ENCODE measurements at regions not wholly inside any gene's neighbourhood (a gene's known extent, or its start where the extent isn't known, plus 50 kb on each side); places are given as distances from the start of the nearest gene placed in this dataset.

GRCh38 chr4:13706716-13707115 is 79.2 kb upstream of the BOD1L1 start:
- H3K9ac ChIP-seq (ENCODE audit: extremely low read depth, low read length, poor library complexity, severe bottlenecking), result no peak overlapping the region
- H3K36me3 ChIP-seq (ENCODE audit: control insufficient read depth, insufficient read depth, low read length), result no peaks in the 10 kb centered on the region
- H3K27me3 ChIP-seq (ENCODE audit: control insufficient read depth, insufficient read depth, low read length, poor library complexity, severe bottlenecking), result no peaks in the 10 kb centered on the region
- TF ChIP-seq CTCF (conservative IDR thresholded peaks at IDR 0.05), result no peak
- Mint-ChIP-seq H3K36me3 (ENCODE audit: low read depth) (no peaks in the 10 kb centered on the region), H3K4me3 (no peak overlapping the region), H3K27ac (no peak overlapping the region), H3K9me3 (no peaks in the 10 kb centered on the region), H3K27me3 (ENCODE audit: insufficient read depth) (no peaks in the 10 kb centered on the region), H3K4me1 (no peaks in the 10 kb centered on the region)
- H3K27ac ChIP-seq (ENCODE audit: low read depth, low read length), result no peak overlapping the region
- no peaks in the 10 kb centered on the region for H3K9me3 ChIP-seq (ENCODE audit: control insufficient read depth, low read length)
- H3K4me3 ChIP-seq (ENCODE audit: low read length), result no peak overlapping the region
- 91% methylated on average over 3 of the region's 3 CpGs; no CpG with 5 or more reads in 1 of the 2 experiments for WGBS, 2 experiments (ENCODE audit: insufficient coverage in 1 of 2, insufficient read length in 1 of 2)
- DNase-seq, result no peak
- no peaks in the 10 kb centered on the region for H3K4me1 ChIP-seq (ENCODE audit: control insufficient read depth, insufficient read depth, low read length)

GRCh38 chr4:13710246-13710885 is 82.8 kb upstream of the BOD1L1 start:
- no peaks in the 10 kb centered on the region for H3K9me3 Mint-ChIP-seq
- no peaks in the 10 kb centered on the region for H3K4me1 Mint-ChIP-seq
- Histone ChIP-seq H3K4me1 (ENCODE audit: control insufficient read depth, insufficient read depth, low read length) (no peaks in the 10 kb centered on the region), H3K27me3 (ENCODE audit: control insufficient read depth, insufficient read depth, low read length, poor library complexity, severe bottlenecking) (no peaks in the 10 kb centered on the region), H3K9ac (ENCODE audit: extremely low read depth, low read length, poor library complexity, severe bottlenecking) (no peak overlapping the region), H3K4me3 (ENCODE audit: low read length) (no peak overlapping the region), H3K36me3 (ENCODE audit: control insufficient read depth, insufficient read depth, low read length) (no peaks in the 10 kb centered on the region), H3K27ac (ENCODE audit: low read depth, low read length) (no peak overlapping the region), H3K9me3 (ENCODE audit: control insufficient read depth, low read length) (no peaks in the 10 kb centered on the region)
- H3K36me3 Mint-ChIP-seq (ENCODE audit: low read depth), result no peaks in the 10 kb centered on the region
- no peak for DNase-seq
- no peak overlapping the region for H3K4me3 Mint-ChIP-seq
- no peaks in the 10 kb centered on the region for H3K27me3 Mint-ChIP-seq (ENCODE audit: insufficient read depth)
- no peak overlapping the region for H3K27ac Mint-ChIP-seq
- 91 to 100% methylated on average over 4 to 8 of the region's 8 CpGs for WGBS, 2 experiments (ENCODE audit: insufficient coverage in 1 of 2, insufficient read length in 1 of 2)
- no peak for TF ChIP-seq CTCF (conservative IDR thresholded peaks at IDR 0.05)

GRCh38 chr4:13711233-13711785 is 83.8 kb upstream of the BOD1L1 start:
- H3K9ac ChIP-seq (ENCODE audit: extremely low read depth, low read length, poor library complexity, severe bottlenecking), result no peak overlapping the region
- DNase-seq, result no peak
- H3K4me3 ChIP-seq (ENCODE audit: low read length), result no peak overlapping the region
- no peaks in the 10 kb centered on the region for H3K9me3 ChIP-seq (ENCODE audit: control insufficient read depth, low read length)
- H3K27me3 Mint-ChIP-seq (ENCODE audit: insufficient read depth), result no peaks in the 10 kb centered on the region
- H3K27me3 ChIP-seq (ENCODE audit: control insufficient read depth, insufficient read depth, low read length, poor library complexity, severe bottlenecking), result no peaks in the 10 kb centered on the region
- H3K9me3 Mint-ChIP-seq, result no peaks in the 10 kb centered on the region
- WGBS, 2 experiments (ENCODE audit: insufficient coverage in 1 of 2, insufficient read length in 1 of 2), result 73% methylated on average over 4 to 5 of the region's 5 CpGs
- H3K27ac ChIP-seq (ENCODE audit: low read depth, low read length), result no peak overlapping the region
- H3K4me3 Mint-ChIP-seq, result no peak overlapping the region
- no peak for TF ChIP-seq CTCF (conservative IDR thresholded peaks at IDR 0.05)
- no peaks in the 10 kb centered on the region for H3K36me3 Mint-ChIP-seq (ENCODE audit: low read depth)
- no peaks in the 10 kb centered on the region for H3K4me1 Mint-ChIP-seq
- no peaks in the 10 kb centered on the region for H3K4me1 ChIP-seq (ENCODE audit: control insufficient read depth, insufficient read depth, low read length)
- no peaks in the 10 kb centered on the region for H3K36me3 ChIP-seq (ENCODE audit: control insufficient read depth, insufficient read depth, low read length)
- no peak overlapping the region for H3K27ac Mint-ChIP-seq
